22Rv1 (cell line): ENCODE measurements at regions not wholly inside any gene's neighbourhood (a gene's known extent, or its start where the extent isn't known, plus 50 kb on each side); places are given as distances from the start of the nearest gene placed in this dataset.

Experiments
- H3K27ac ChIP-seq: fragments of 450-650 bp; 2 replicates; pipeline ENCODE4 v1.5.1; 2017
- ZFX ChIP-seq: fragments of 450-650 bp; IDR thresholded peaks from 2 replicates; pipeline ENCODE4 v1.6.1; 2017; ENCODE audit warnings: antibody characterized with exemption, borderline replicate concordance
- TF ChIP-seq, protein P1 (sequence below): fragments of 450-650 bp; IDR thresholded peaks from 2 replicates; pipeline ENCODE4 v1.5.1; 2017; ENCODE audit warnings: mild to moderate bottlenecking

DNA sequence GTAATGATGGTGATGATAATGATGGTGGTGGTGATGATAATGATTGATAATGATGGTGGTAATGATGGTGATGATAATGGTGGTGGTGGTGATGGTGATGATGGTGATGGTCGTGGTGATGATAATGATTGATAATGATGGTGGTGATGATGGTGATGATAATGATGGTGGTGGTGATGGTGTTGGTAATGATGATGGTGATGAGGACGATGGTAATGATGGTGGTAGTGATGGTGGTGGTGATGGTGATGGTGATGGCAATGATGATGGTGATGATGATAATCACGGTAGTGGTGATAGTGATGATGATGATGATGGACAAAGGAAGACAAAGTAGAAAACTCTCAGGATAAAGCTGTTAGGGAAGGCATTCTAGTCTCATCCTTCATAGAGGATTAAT is 310.5 kb downstream of the MSX2 start:
- no peak overlapping the region for H3K27ac ChIP-seq
- TF ChIP-seq, protein P1, sequence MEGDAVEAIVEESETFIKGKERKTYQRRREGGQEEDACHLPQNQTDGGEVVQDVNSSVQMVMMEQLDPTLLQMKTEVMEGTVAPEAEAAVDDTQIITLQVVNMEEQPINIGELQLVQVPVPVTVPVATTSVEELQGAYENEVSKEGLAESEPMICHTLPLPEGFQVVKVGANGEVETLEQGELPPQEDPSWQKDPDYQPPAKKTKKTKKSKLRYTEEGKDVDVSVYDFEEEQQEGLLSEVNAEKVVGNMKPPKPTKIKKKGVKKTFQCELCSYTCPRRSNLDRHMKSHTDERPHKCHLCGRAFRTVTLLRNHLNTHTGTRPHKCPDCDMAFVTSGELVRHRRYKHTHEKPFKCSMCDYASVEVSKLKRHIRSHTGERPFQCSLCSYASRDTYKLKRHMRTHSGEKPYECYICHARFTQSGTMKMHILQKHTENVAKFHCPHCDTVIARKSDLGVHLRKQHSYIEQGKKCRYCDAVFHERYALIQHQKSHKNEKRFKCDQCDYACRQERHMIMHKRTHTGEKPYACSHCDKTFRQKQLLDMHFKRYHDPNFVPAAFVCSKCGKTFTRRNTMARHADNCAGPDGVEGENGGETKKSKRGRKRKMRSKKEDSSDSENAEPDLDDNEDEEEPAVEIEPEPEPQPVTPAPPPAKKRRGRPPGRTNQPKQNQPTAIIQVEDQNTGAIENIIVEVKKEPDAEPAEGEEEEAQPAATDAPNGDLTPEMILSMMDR = no peak
- TF ChIP-seq ZFX = no peak

DNA sequence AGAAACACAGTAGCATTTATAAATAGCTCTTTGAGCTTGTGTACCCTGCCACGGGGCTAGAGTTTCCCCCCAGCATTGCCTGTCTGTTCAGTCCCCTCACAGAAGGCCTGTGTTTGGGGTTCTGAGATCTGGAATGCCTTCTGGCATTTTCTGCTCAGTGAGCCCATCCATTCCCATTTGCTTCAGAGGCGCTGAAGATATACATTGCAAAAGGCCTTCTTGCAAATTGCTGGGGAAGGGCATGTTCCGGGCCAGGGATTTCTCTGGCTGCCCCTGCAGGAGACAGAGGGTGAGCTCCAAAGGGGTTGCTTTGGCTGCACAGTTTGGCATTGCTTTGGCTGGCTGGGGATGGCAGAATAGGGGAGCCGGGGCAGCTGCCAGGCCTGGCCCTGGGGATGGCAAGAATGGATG is 308.4 kb downstream of the MSX2 start:
- no peak overlapping the region for H3K27ac ChIP-seq
- no peak for TF ChIP-seq ZFX
- TF ChIP-seq, protein P1 = no peak

DNA sequence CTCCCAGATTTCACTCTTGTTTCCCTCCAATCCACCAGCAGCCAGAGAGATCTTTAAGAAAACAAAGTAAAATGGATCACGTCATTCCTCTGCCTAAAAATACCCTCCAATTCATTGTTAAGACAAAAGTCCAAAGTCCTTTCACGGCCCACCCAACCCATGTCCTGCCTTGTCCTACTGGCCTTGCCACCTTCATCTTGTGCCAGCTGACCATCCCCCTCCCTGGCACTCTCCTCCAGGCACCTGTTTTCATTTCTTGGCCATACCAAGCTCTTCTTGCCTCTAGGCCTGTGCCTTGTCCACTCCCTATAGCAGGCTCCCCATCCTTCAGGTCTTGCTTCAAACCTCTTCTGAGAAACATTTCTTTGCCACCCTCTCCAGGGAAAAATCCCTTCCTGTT is 307.6 kb downstream of the MSX2 start:
- H3K27ac ChIP-seq = no peak overlapping the region
- TF ChIP-seq, protein P1 = no peak
- no peak for TF ChIP-seq ZFX

DNA sequence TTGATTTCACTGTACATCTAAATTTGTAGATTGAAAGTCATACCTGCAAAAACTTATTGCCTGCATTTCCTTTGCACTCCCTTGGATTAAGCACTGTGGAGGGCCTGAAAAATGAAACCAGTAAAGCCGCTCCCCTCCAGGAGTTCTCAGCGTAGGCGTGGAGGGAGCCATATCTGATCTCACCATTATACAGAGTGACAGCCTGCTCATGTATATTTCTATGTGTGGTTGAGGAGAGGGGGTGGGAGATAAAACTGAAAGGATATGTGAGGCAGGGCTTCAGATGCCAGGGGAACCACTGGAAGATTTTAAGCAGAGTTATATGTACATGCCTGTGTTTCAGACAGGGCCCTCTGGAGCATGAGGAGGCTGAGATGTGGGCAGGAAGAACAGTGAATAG is 303.0 kb downstream of the MSX2 start:
- H3K27ac ChIP-seq = no peak overlapping the region
- TF ChIP-seq, protein P1 = no peak
- TF ChIP-seq ZFX = no peak

DNA sequence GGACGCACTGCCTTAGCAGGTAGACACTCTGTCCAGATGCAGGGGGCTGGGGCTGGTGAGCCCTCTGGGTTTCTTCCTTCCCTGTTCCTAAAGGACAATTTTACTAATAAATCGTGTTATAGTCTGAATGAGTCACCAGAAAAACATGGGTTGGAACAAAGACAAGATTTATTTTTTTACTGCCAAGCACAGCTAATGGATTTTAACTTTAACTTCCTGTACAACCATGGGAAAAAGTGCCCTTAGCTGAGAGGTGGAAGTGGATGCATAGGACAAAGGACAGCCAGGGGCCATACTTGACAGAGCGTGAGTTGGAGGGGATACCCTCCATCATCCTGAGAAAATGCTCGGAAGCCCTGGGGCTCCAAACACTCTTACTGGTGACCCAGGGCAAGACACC is 300.7 kb downstream of the MSX2 start:
- no peak overlapping the region for H3K27ac ChIP-seq
- no peak for TF ChIP-seq ZFX
- TF ChIP-seq, protein P1 = no peak

DNA sequence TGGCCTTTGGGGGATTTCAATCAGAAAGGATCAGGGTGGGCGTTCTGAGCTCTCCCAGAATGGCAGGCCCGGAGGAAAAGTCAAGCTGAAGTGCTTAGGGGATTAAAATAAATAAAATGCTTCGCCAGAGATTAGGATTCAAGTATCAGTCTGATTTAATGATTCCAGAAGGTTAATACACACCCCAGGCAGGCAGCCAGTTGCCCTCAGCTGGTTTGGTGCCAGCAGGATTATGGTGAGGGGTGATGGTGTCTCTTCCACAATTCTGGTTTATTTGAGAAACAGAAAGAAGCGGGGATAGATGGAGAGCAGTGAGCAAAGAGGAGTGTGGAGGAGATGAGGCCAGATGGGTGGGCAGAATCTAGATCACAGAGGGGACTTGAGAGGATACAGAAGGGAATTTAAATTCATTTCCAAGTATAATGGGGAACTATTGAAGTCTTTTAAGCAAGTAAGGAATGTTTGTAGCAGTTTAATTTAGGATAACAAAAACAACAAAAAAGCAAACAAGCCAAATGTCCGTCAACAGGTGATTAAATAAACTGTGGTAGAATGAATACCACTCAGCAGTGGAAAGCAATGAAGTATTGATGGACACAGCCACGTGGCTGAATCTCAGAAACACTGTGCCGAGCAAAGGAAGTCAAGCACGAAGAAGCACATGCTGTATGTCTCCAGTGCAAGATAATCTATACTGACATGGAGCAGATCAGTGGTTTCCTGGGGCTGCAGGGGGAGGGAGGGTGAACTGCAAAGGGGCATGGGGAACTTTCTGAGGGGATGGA is 297.7 kb downstream of the MSX2 start:
- H3K27ac ChIP-seq = no peak overlapping the region
- no peak for TF ChIP-seq ZFX
- TF ChIP-seq, protein P1 = no peak

DNA sequence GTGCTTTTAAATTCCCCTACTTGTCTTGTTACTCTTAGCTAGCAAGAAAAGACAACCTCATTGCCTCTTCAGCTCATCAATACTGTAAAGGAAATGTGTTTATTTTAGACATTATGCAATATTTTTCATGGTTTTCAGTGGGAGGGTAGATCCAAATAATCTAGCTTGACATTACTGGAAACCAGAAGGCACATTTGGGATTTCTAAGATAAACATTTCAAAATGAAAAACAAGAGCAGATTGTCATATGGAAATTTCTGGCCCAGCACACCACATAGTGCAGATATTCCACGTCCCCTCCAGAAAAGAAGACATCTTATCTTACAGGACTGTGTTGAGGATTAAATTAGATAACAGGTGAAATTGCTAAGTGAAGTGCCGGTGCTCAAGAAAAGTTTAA is 296.9 kb downstream of the MSX2 start:
- no peak overlapping the region for H3K27ac ChIP-seq
- TF ChIP-seq ZFX = no peak
- TF ChIP-seq, protein P1 = no peak
